ENCODE measurements at regions not wholly inside any gene's neighbourhood (a gene's known extent, or its start where the extent isn't known, plus 50 kb on each side); places are given as distances from the start of the nearest gene placed in this dataset.

- DNase-seq (ENCODE audit: low spot score), result no peak
- TF ChIP-seq CTCF (IDR thresholded peaks at IDR 0.05), result no peak
- ATAC-seq (ENCODE audit: low FRiP score), result no peak
Measured at GRCh38 chr16:31709181-31709580, 164.4 kb upstream of the ZNF267 start.

GRCh38 chr16:31710134-31710533 lies 163.5 kb upstream of the ZNF267 start:
- DNase-seq (ENCODE audit: low spot score) (no peak), ATAC-seq (ENCODE audit: low FRiP score) (no peak)
- TF ChIP-seq CTCF (IDR thresholded peaks at IDR 0.05), result no peak

- no peak for TF ChIP-seq CTCF (IDR thresholded peaks at IDR 0.05)
- ATAC-seq (ENCODE audit: low FRiP score), result no peak
Measured at GRCh38 chr16:31710880-31711279, 162.7 kb upstream of the ZNF267 start.

DNA sequence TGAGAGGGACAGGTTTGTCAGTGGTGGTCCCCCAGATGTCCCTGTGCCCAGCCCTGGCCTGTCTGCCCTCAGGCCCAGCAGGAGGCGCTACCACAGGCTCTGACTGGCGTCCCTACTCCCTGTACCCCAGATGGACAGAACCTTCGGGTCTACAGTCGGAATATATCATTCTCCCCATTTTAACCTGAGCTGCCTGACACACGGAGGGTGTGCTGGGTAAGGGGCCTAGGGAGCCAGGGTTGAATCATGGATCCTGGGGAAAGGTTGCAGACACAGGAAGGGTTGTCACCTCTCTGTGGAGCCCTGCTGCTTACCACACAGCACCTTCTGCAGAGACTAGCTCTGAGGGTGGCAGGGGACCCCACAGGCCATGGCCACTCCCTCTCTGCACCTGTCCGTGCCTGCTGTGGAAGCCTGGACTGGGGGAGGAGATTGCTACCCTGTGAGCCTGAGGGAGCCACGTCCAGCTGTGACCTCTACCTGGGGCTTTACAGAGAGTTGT lies 162.2 kb upstream of the ZNF267 start:
- no peak for ATAC-seq (ENCODE audit: low FRiP score)
- TF ChIP-seq CTCF (IDR thresholded peaks at IDR 0.05), result no peak
- DNase-seq (ENCODE audit: low spot score), result no peak

More at GRCh38 chr16:31710880-31711279, 162.7 kb upstream of the ZNF267 start:
- DNase-seq (ENCODE audit: low spot score), result no peak

- no peak for TF ChIP-seq CTCF (IDR thresholded peaks at IDR 0.05)
- ATAC-seq (ENCODE audit: low FRiP score), result no peak
- DNase-seq (ENCODE audit: low spot score), result no peak
Measured at GRCh38 chr16:31712064-31712540, 161.5 kb upstream of the ZNF267 start.

- DNase-seq (ENCODE audit: low spot score) (peak; percentile 85), ATAC-seq (ENCODE audit: low FRiP score) (peak; percentile 92)
- no peak for TF ChIP-seq CTCF (IDR thresholded peaks at IDR 0.05)
Measured at GRCh38 chr16:31713071-31713944, 160.3 kb upstream of the ZNF267 start.

Data from omental fat pad (tissue), 3 donors.